ENCODE measurements at regions not wholly inside any gene's neighbourhood (a gene's known extent, or its start where the extent isn't known, plus 50 kb on each side); places are given as distances from the start of the nearest gene placed in this dataset.

DNA sequence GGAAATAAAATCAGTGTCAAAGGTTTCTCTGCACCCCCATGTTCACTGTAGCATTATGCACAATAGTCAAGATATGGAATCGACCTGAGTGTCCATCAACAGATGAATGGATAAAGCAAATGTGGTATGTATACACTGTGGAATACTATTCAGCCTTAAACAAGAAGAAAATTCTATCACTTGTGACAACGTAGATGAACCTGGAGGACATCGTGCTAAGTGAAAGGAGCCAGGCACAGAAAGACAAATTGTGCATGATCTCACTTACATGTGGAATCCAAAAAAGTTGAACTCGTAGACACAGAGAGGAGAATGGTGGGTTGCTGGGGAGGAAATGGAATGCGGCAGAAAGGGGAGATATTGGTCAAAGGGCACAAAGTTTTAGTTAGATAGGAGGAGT, 136.3 kb upstream of the ESR1 start:
- Histone ChIP-seq H3K27me3 (ENCODE audit: insufficient read depth, low read length) (no peaks in the 10 kb centered on the region; the same call in 1 of the 2 replicates), H3K9me3 (ENCODE audit: low read length) (no peaks in the 10 kb centered on the region), H3K27ac (ENCODE audit: low read depth, low read length, poor library complexity, severe bottlenecking) (no peak overlapping the region), H3K9me2 (ENCODE audit: low read depth, low read length) (no peaks in the 10 kb centered on the region), H3K4me1 (ENCODE audit: insufficient read depth, low read length, severe bottlenecking) (no peaks in the 10 kb centered on the region), H2AFZ (ENCODE audit: low read length) (no peak overlapping the region), H3K9ac (ENCODE audit: low read length) (no peak overlapping the region), H3F3A (ENCODE audit: insufficient read depth, low read length) (no peaks in the 10 kb centered on the region), H3K4me2 (ENCODE audit: low read length) (no peak overlapping the region), H3K4me3 (ENCODE audit: low read depth, low read length, poor library complexity, severe bottlenecking) (no peak overlapping the region), H3K36me3 (ENCODE audit: insufficient read depth, low read length) (no peaks in the 10 kb centered on the region), H3K79me2 (ENCODE audit: insufficient read depth, low read length) (no peaks in the 10 kb centered on the region), H4K20me1 (ENCODE audit: insufficient read depth, low read length) (no peaks in the 10 kb centered on the region)
- TF ChIP-seq, protein P1, sequence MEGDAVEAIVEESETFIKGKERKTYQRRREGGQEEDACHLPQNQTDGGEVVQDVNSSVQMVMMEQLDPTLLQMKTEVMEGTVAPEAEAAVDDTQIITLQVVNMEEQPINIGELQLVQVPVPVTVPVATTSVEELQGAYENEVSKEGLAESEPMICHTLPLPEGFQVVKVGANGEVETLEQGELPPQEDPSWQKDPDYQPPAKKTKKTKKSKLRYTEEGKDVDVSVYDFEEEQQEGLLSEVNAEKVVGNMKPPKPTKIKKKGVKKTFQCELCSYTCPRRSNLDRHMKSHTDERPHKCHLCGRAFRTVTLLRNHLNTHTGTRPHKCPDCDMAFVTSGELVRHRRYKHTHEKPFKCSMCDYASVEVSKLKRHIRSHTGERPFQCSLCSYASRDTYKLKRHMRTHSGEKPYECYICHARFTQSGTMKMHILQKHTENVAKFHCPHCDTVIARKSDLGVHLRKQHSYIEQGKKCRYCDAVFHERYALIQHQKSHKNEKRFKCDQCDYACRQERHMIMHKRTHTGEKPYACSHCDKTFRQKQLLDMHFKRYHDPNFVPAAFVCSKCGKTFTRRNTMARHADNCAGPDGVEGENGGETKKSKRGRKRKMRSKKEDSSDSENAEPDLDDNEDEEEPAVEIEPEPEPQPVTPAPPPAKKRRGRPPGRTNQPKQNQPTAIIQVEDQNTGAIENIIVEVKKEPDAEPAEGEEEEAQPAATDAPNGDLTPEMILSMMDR (IDR thresholded peaks at IDR 0.05; ENCODE audit: low read length) = no peak
- TF ChIP-seq EZH2 (IDR thresholded peaks at IDR 0.05; ENCODE audit: borderline replicate concordance, low read length) = no peak

DNA sequence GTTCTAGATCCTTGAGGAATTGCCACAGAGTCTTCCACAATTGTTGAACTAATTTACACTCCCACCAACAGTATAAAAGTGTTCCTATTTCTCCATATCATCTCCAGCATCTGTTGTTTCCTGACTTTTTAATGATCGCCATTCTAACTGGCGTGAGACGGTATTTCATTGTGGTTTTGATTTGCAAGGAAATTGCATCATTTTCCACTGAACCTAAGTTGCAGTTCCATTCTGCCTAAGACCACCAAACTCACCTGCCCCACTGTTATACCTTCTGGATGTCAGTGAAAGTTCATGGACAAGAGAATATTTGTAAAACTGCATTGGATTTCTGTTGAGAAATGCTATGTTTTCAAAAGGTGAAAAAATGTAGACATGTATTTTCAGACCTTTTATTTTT, 132.9 kb upstream of the ESR1 start:
- H3K4me2 ChIP-seq (ENCODE audit: low read length) = no peak overlapping the region
- no peaks in the 10 kb centered on the region for H4K20me1 ChIP-seq (ENCODE audit: insufficient read depth, low read length)

DNA sequence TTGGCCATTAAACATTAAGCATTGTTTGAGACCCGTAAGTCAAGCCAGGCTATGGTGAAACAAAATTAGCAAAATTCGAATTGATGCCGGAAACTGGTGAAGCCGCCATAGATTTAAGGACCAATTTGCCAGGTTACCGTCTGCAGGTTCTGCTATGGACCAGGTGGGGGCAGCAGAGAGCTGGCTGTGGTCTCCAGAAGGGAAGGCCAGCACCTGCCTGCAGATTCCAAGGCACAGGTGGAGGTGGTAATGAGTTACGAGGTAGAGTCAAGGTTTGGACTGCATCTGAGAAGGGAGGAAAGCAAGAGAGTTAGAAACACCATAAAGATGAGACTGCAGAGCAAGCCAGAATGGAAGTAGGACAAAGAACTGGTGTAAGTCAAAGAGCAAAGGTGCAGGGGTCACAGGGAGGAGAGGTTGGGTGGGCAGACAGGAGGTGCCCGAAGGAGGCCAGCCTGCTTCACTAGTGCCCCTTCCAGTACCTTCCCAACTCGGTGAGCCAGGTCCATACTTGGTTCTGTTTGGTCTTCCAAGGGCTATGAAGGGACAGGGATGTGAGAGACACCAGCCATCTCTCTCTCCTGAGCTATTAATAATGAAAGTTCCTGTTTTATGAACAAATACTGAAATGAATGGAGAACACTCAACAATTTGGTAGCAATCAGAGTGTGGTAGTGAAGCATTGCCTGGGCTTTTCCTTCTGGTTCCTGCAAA, 131.6 kb upstream of the ESR1 start:
- Histone ChIP-seq H4K20me1 (ENCODE audit: insufficient read depth, low read length) (no peaks in the 10 kb centered on the region), H3K79me2 (ENCODE audit: insufficient read depth, low read length) (no peaks in the 10 kb centered on the region), H3K9me3 (ENCODE audit: low read length) (no peaks in the 10 kb centered on the region), H2AFZ (ENCODE audit: low read length) (no peak overlapping the region), H3K4me3 (ENCODE audit: low read depth, low read length, poor library complexity, severe bottlenecking) (no peak overlapping the region), H3K4me2 (ENCODE audit: low read length) (no peak overlapping the region), H3K27ac (ENCODE audit: low read depth, low read length, poor library complexity, severe bottlenecking) (no peak overlapping the region), H3K27me3 (ENCODE audit: insufficient read depth, low read length) (no peaks in the 10 kb centered on the region), H3K9me2 (ENCODE audit: low read depth, low read length) (no peaks in the 10 kb centered on the region), H3F3A (ENCODE audit: insufficient read depth, low read length) (no peaks in the 10 kb centered on the region), H3K9ac (ENCODE audit: low read length) (no peak overlapping the region), H3K36me3 (ENCODE audit: insufficient read depth, low read length) (no peaks in the 10 kb centered on the region), H3K4me1 (ENCODE audit: insufficient read depth, low read length, severe bottlenecking) (no peaks in the 10 kb centered on the region)
- TF ChIP-seq, protein P1 (IDR thresholded peaks at IDR 0.05; ENCODE audit: low read length) = peak; percentile 94
- TF ChIP-seq EZH2 (IDR thresholded peaks at IDR 0.05; ENCODE audit: borderline replicate concordance, low read length) = no peak

More for the DNA sequence above, 132.9 kb upstream of the ESR1 start:
- no peaks in the 10 kb centered on the region for H3F3A ChIP-seq (ENCODE audit: insufficient read depth, low read length)
- H3K27ac ChIP-seq (ENCODE audit: low read depth, low read length, poor library complexity, severe bottlenecking) = no peak overlapping the region
- H3K9me2 ChIP-seq (ENCODE audit: low read depth, low read length) = no peaks in the 10 kb centered on the region
- H3K36me3 ChIP-seq (ENCODE audit: insufficient read depth, low read length) = no peaks in the 10 kb centered on the region
- TF ChIP-seq, protein P1 (IDR thresholded peaks at IDR 0.05; ENCODE audit: low read length) = no peak
- TF ChIP-seq EZH2 (IDR thresholded peaks at IDR 0.05; ENCODE audit: borderline replicate concordance, low read length) = no peak
- no peaks in the 10 kb centered on the region for H3K79me2 ChIP-seq (ENCODE audit: insufficient read depth, low read length)
- H3K4me1 ChIP-seq (ENCODE audit: insufficient read depth, low read length, severe bottlenecking) = no peaks in the 10 kb centered on the region
- no peaks in the 10 kb centered on the region; the same call in 1 of the 2 replicates for H3K27me3 ChIP-seq (ENCODE audit: insufficient read depth, low read length)
- H3K9me3 ChIP-seq (ENCODE audit: low read length) = no peaks in the 10 kb centered on the region
- no peak overlapping the region for H3K4me3 ChIP-seq (ENCODE audit: low read depth, low read length, poor library complexity, severe bottlenecking)
- no peak overlapping the region for H2AFZ ChIP-seq (ENCODE audit: low read length)
- no peak overlapping the region for H3K9ac ChIP-seq (ENCODE audit: low read length)

All from OCI-LY1 (cell line).